ENCODE measurements at regions not wholly inside any gene's neighbourhood (a gene's known extent, or its start where the extent isn't known, plus 50 kb on each side); places are given as distances from the start of the nearest gene placed in this dataset.

GRCh38 chr9:36772449-36773403 is 200.0 kb downstream of the MELK start:
- TF ChIP-seq CTCF (IDR thresholded peaks at IDR 0.05; ENCODE audit: low read depth, low read length) = peak; percentile 27; the same call in 1 of the 2 replicates
- no peak overlapping the region for H3K27ac ChIP-seq
- H3K27me3 ChIP-seq (ENCODE audit: insufficient read depth, low read depth, severe bottlenecking) = no peaks in the 10 kb centered on the region
- H3K4me3 ChIP-seq (ENCODE audit: low read depth, low read length) = no peak overlapping the region
- H3K9me3 ChIP-seq (ENCODE audit: severe bottlenecking) = no peaks in the 10 kb centered on the region
- no peaks in the 10 kb centered on the region for H3K36me3 ChIP-seq
- DNase-seq = peak; percentile 50

GRCh38 chr9:36778682-36779081 is 206.0 kb downstream of the MELK start:
- no peak for TF ChIP-seq CTCF (IDR thresholded peaks at IDR 0.05; ENCODE audit: low read depth, low read length)
- Histone ChIP-seq H3K36me3 (no peaks in the 10 kb centered on the region), H3K27me3 (ENCODE audit: insufficient read depth, low read depth, severe bottlenecking) (no peaks in the 10 kb centered on the region), H3K4me3 (ENCODE audit: low read depth, low read length) (no peak overlapping the region), H3K27ac (no peak overlapping the region), H3K9me3 (ENCODE audit: severe bottlenecking) (no peaks in the 10 kb centered on the region)
- DNase-seq = peak; percentile 31

- Histone ChIP-seq H3K27ac (no peak overlapping the region), H3K4me3 (ENCODE audit: low read depth, low read length) (no peak overlapping the region), H3K27me3 (ENCODE audit: insufficient read depth, low read depth, severe bottlenecking) (no peaks in the 10 kb centered on the region), H3K9me3 (ENCODE audit: severe bottlenecking) (no peaks in the 10 kb centered on the region), H3K36me3 (no peaks in the 10 kb centered on the region)
- TF ChIP-seq CTCF (IDR thresholded peaks at IDR 0.05; ENCODE audit: low read depth, low read length) = no peak
- DNase-seq = no peak
Observed at GRCh38 chr9:36779582-36779981, 206.9 kb downstream of the MELK start.

GRCh38 chr9:36780186-36780585 is 207.5 kb downstream of the MELK start:
- Histone ChIP-seq H3K4me3 (ENCODE audit: low read depth, low read length) (no peak overlapping the region), H3K36me3 (no peaks in the 10 kb centered on the region), H3K27me3 (ENCODE audit: insufficient read depth, low read depth, severe bottlenecking) (no peaks in the 10 kb centered on the region), H3K27ac (no peak overlapping the region), H3K9me3 (ENCODE audit: severe bottlenecking) (no peaks in the 10 kb centered on the region)
- DNase-seq = no peak
- TF ChIP-seq CTCF (IDR thresholded peaks at IDR 0.05; ENCODE audit: low read depth, low read length) = no peak

GRCh38 chr9:36781533-36781932 is 208.8 kb downstream of the MELK start:
- no peak overlapping the region for H3K27ac ChIP-seq
- H3K9me3 ChIP-seq (ENCODE audit: severe bottlenecking) = no peaks in the 10 kb centered on the region
- no peaks in the 10 kb centered on the region for H3K36me3 ChIP-seq
- no peak for DNase-seq
- H3K4me3 ChIP-seq (ENCODE audit: low read depth, low read length) = no peak overlapping the region
- TF ChIP-seq CTCF (IDR thresholded peaks at IDR 0.05; ENCODE audit: low read depth, low read length) = no peak
- no peaks in the 10 kb centered on the region for H3K27me3 ChIP-seq (ENCODE audit: insufficient read depth, low read depth, severe bottlenecking)
